GM12872 (cell line): ENCODE measurements at regions not wholly inside any gene's neighbourhood (a gene's known extent, or its start where the extent isn't known, plus 50 kb on each side); places are given as distances from the start of the nearest gene placed in this dataset.

Experiments
- CTCF ChIP-seq: IDR thresholded peaks from 3 replicates; pipeline ENCODE4 v1.5.1; 2011; ENCODE audit warnings: low read depth, mild to moderate bottlenecking, low read length, moderate library complexity; ENCODE audit not compliant: insufficient read depth

DNA sequence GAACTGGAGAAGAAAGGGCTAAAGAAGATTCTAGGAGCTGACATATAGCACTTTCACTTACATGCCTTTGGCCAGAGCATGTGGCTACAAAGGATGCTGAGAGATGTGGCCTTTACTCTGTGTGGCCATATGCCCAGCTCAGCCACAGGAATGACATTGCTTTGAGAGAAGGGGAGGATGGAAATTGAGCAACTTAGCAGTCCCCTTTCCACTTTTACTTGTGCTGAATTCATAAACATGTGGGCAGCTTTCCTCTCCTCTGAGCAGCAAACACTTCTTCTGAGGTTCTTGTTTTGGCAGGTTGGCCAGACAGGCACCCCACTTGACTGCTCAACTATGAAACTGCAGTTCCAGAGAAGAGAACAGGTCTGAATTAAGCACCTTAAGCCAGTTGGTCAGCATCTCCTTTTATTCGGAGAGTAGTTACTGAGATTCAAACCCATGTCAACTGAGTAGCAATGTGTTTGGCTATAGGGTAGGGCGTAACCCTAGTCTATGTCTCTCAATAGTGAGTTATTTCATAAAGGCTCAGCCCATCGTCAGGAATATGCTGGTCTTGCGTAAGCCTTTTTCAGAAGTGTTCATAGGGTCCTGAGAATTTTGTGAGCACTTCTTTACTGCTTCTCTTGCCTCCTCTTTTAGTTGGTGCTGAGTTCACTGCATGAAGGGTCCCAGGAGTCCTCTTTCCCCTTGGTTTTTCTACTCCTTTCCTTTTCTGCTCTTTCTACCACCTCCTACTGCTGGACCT, 134.5 kb downstream of the PALM2AKAP2 start:
- no peak for TF ChIP-seq CTCF

DNA sequence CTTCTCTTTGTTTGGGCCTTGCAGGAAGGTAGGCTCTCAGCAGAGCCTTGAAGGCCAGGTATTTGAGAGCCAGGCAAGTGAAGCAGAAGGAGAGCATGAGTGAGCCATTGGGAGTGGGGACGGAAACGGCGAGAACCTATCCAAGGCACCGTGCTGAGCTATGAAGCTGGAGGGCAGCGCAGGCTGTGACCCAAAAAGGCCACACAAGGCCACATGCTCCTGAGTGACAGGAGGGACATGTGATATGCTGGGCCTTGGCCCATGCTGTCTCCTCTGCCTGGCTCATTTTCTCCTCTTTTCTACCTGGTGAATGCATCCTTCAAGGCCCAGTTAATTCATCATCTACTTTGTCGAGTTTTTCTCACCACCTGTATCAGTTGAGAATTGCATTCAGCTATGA, 136.3 kb downstream of the PALM2AKAP2 start:
- TF ChIP-seq CTCF = no peak

GRCh38 chr9:109918339-109919163, 138.6 kb downstream of the PALM2AKAP2 start:
- no peak for TF ChIP-seq CTCF

GRCh38 chr9:109919736-109920408, 139.9 kb downstream of the PALM2AKAP2 start:
- no peak for TF ChIP-seq CTCF

- no peak for TF ChIP-seq CTCF
Measured at GRCh38 chr9:109922617-109923470, 142.8 kb downstream of the PALM2AKAP2 start.

- no peak for TF ChIP-seq CTCF
Measured at GRCh38 chr9:109923471-109923760, 143.4 kb downstream of the PALM2AKAP2 start.
